GM19467 (cell line): ENCODE measurements at regions not wholly inside any gene's neighbourhood (a gene's known extent, or its start where the extent isn't known, plus 50 kb on each side); places are given as distances from the start of the nearest gene placed in this dataset.
"Not testable (repeated sequence)": the region's sequence is repeated elsewhere in the genome, so short reads cannot be mapped to it uniquely, and the experiment has no call there.

Source experiments
- ATAC-seq: cut with Tn5 transposase; IDR thresholded peaks from one replicate; pipeline ENCODE4 v1.9.1; 2021; ENCODE audit warnings: mild to moderate bottlenecking, moderate library complexity; ENCODE audit not compliant: unreplicated experiment

GRCh38 chr5:110812639-110813038 is 73.8 kb downstream of the SLC25A46 start:
- no peak for ATAC-seq

GRCh38 chr5:110815916-110816605 is 77.3 kb downstream of the SLC25A46 start:
- ATAC-seq: no peak

- ATAC-seq: no peak
Measured at GRCh38 chr5:110817459-110817858, 78.7 kb downstream of the SLC25A46 start.

- ATAC-seq: no peak
Measured at GRCh38 chr5:110823571-110823970, 84.8 kb downstream of the SLC25A46 start.

- ATAC-seq: no peak
Measured at GRCh38 chr5:110824936-110825441, 86.2 kb downstream of the SLC25A46 start.

- ATAC-seq: peak; percentile 59
Measured at GRCh38 chr5:110832683-110833082, 93.9 kb downstream of the SLC25A46 start.

- ATAC-seq: not testable (repeated sequence)
Measured at GRCh38 chr5:110834933-110835332, 96.1 kb downstream of the SLC25A46 start.

- ATAC-seq: no peak
Measured at GRCh38 chr5:110836851-110837250, 98.0 kb downstream of the SLC25A46 start.

GRCh38 chr5:110838357-110838756 is 99.5 kb downstream of the SLC25A46 start:
- not testable (repeated sequence) for ATAC-seq

GRCh38 chr5:110838961-110839360 is 100.2 kb downstream of the SLC25A46 start:
- ATAC-seq: no peak

GRCh38 chr5:110840347-110840960 is 101.6 kb downstream of the SLC25A46 start:
- ATAC-seq: no peak

GRCh38 chr5:110841137-110841536 is 102.3 kb downstream of the SLC25A46 start:
- ATAC-seq: no peak

- ATAC-seq: no peak
Measured at GRCh38 chr5:110842948-110843347, 104.1 kb downstream of the SLC25A46 start.

GRCh38 chr5:110844251-110844650 is 105.4 kb downstream of the SLC25A46 start:
- ATAC-seq: no peak

- no peak for ATAC-seq
Measured at GRCh38 chr5:110846398-110847001, 107.7 kb downstream of the SLC25A46 start.

- ATAC-seq: no peak
Measured at GRCh38 chr5:110851357-110851756, 112.5 kb downstream of the SLC25A46 start.

- ATAC-seq: peak; percentile 96
Measured at GRCh38 chr5:110852053-110852452, 113.2 kb downstream of the SLC25A46 start.

GRCh38 chr5:110852541-110852940 is 113.7 kb downstream of the SLC25A46 start:
- ATAC-seq: no peak

GRCh38 chr5:110853267-110853666 is 114.5 kb downstream of the SLC25A46 start:
- ATAC-seq: no peak

- ATAC-seq: no peak
Measured at GRCh38 chr5:110854200-110854599, 115.4 kb downstream of the SLC25A46 start.

- ATAC-seq: no peak
Measured at GRCh38 chr5:110855961-110856360, 117.2 kb downstream of the SLC25A46 start.
